IMR-90 (cell line): ENCODE measurements at regions not wholly inside any gene's neighbourhood (a gene's known extent, or its start where the extent isn't known, plus 50 kb on each side); places are given as distances from the start of the nearest gene placed in this dataset.

Source experiments
- ATAC-seq: fragments of 200-7000 bp; cut with Tn5 transposase; 2 replicates; pipeline ENCODE4 v1.9.1; 2020; ENCODE audit warnings: low read depth, mild to moderate bottlenecking, moderate library complexity
- BruUV-seq: library from RNA; stranded (reverse); fragments of 400-500 nt; replicated peaks from 2 replicates; lab custom pipeline; 2021; lab: Mats Ljungman, UMichigan
- CTCF ChIA-PET: fragments of 300-600 bp; formaldehyde crosslinking; extraction: SDS; loops from one replicate; lab custom pipeline; 2021; ENCODE audit warnings: antibody characterized with exemption; lab: Yijun Ruan, JAX
- POLR2A ChIA-PET: fragments of 300-600 bp; sonication (Branson Sonifier 250); formaldehyde crosslinking; loops from one replicate; lab custom pipeline; 2022; ENCODE audit warnings: antibody characterized with exemption; ENCODE audit not compliant: unreplicated experiment; lab: Charles Lee
- DNase-seq: peaks from one replicate; pipeline ENCODE4 v3.0.0; 2013
- H2AFZ ChIP-seq: replicated peaks from 2 replicates; pipeline ENCODE3; 2013; ENCODE audit warnings: low read length, mild to moderate bottlenecking; ENCODE audit not compliant: poor library complexity
- H2AK5ac ChIP-seq: 2 replicates; pipeline ENCODE4 v1.6.1; 2013; ENCODE audit warnings: low read depth, low read length, inconsistent platforms
- H2AK9ac ChIP-seq: replicated peaks from 2 replicates; pipeline ENCODE3; 2013; ENCODE audit warnings: mild to moderate bottlenecking, low read depth, low read length, moderate library complexity; ENCODE audit not compliant: poor library complexity
- H2BK120ac ChIP-seq: 2 replicates; pipeline ENCODE4 v1.6.1; 2013; ENCODE audit warnings: low read depth, low read length, inconsistent platforms
- H2BK15ac ChIP-seq: 3 replicates; pipeline ENCODE4 v1.6.1; 2013; ENCODE audit warnings: low read depth, low read length, inconsistent platforms
- H2BK20ac ChIP-seq: 2 replicates; pipeline ENCODE4 v1.6.1; 2013; ENCODE audit warnings: low read depth, mild to moderate bottlenecking, inconsistent platforms, low read length, moderate library complexity
- H2BK5ac ChIP-seq: 2 replicates; pipeline ENCODE4 v1.6.1; 2013; ENCODE audit warnings: mild to moderate bottlenecking, low read depth, low read length, inconsistent platforms; ENCODE audit not compliant: poor library complexity, severe bottlenecking
- H3K14ac ChIP-seq: replicated peaks from 2 replicates; pipeline ENCODE4 v1.6.1; 2013; ENCODE audit warnings: low read depth, low read length, inconsistent platforms
- H3K18ac ChIP-seq: 2 replicates; pipeline ENCODE4 v1.6.1; 2013; ENCODE audit warnings: low read depth, low read length, control low read depth
- H3K23ac ChIP-seq: 2 replicates; pipeline ENCODE4 v1.6.1; 2013; ENCODE audit warnings: low read depth, low read length, inconsistent platforms
- H3K27ac ChIP-seq: 2 replicates; pipeline ENCODE4 v1.5.1; 2013; ENCODE audit warnings: mild to moderate bottlenecking, control low read depth, low read length; ENCODE audit not compliant: insufficient read depth
- H3K27me3 ChIP-seq: 2 replicates; pipeline ENCODE4 v1.6.1; 2013; ENCODE audit warnings: low read length; ENCODE audit not compliant: control insufficient read depth, insufficient read depth
- H3K36me3 ChIP-seq: 2 replicates; pipeline ENCODE4 v1.6.1; 2013; ENCODE audit warnings: low read length, mixed read lengths; ENCODE audit not compliant: control insufficient read depth, insufficient read depth
- H3K4ac ChIP-seq: 2 replicates; pipeline ENCODE4 v1.6.1; 2013; ENCODE audit warnings: low read depth, low read length, inconsistent platforms
- H3K4me1 ChIP-seq: 2 replicates; pipeline ENCODE4 v1.6.1; 2013; ENCODE audit warnings: low read length, mixed read lengths; ENCODE audit not compliant: control insufficient read depth, insufficient read depth
- H3K4me2 ChIP-seq: 2 replicates; pipeline ENCODE4 v1.6.1; 2013; ENCODE audit warnings: low read depth, mild to moderate bottlenecking, control low read depth, low read length, moderate library complexity
- H3K4me3 ChIP-seq: 2 replicates; pipeline ENCODE4 v1.5.1; 2013; ENCODE audit warnings: low read depth, mild to moderate bottlenecking, control low read depth, low read length, moderate library complexity; ENCODE audit not compliant: insufficient read depth
- H3K56ac ChIP-seq: 2 replicates; pipeline ENCODE4 v1.6.1; 2013; ENCODE audit warnings: low read length, inconsistent platforms; ENCODE audit not compliant: insufficient read depth; ENCODE audit errors: extremely low read depth
- H3K79me1 ChIP-seq, 2 experiments: 2 replicates each; pipeline ENCODE4 v1.6.1; 2013; ENCODE audit warnings: low read length in 2 of 2, inconsistent platforms in 1 of 2, low read depth in 1 of 2
- H3K9ac ChIP-seq: 2 replicates; pipeline ENCODE4 v1.6.1; 2013; ENCODE audit warnings: low read depth, low read length, control low read depth
- H3K9me1 ChIP-seq: 2 replicates; pipeline ENCODE4 v1.6.1; 2013; ENCODE audit warnings: low read length, inconsistent platforms; ENCODE audit not compliant: insufficient read depth
- H3K9me3 ChIP-seq: 2 replicates; pipeline ENCODE4 v1.6.1; 2013; ENCODE audit warnings: low read length; ENCODE audit not compliant: control insufficient read depth, insufficient read depth
- H4K20me1 ChIP-seq: 2 replicates; pipeline ENCODE4 v1.6.1; 2013; ENCODE audit warnings: low read length, inconsistent platforms; ENCODE audit not compliant: insufficient read depth
- H4K5ac ChIP-seq: 2 replicates; pipeline ENCODE4 v1.6.1; 2013; ENCODE audit warnings: mild to moderate bottlenecking, low read depth, low read length, control low read depth
- H4K8ac ChIP-seq, 2 experiments: 2 replicates each; pipeline ENCODE4 v1.6.1; 2013; ENCODE audit warnings: low read depth in 2 of 2, low read length in 2 of 2, control low read depth in 1 of 2, inconsistent platforms in 1 of 2
- H4K91ac ChIP-seq: 2 replicates; pipeline ENCODE4 v1.6.1; 2013; ENCODE audit warnings: low read depth, low read length, inconsistent platforms; ENCODE audit not compliant: insufficient read depth
- CEBPB ChIP-seq: IDR thresholded peaks from 2 replicates; pipeline ENCODE4 v1.6.1; 2012; ENCODE audit warnings: low read depth, low read length, improper control_type of control experiment
- CHD1 ChIP-seq: IDR thresholded peaks from 2 replicates; pipeline ENCODE4 v1.6.1; 2012; ENCODE audit warnings: low read depth, low read length, improper control_type of control experiment
- MAFK ChIP-seq: IDR thresholded peaks from 2 replicates; pipeline ENCODE4 v1.6.1; 2012; ENCODE audit warnings: low read depth, low read length, improper control_type of control experiment
- MAZ ChIP-seq: IDR thresholded peaks from 2 replicates; pipeline ENCODE4 v1.6.1; 2012; ENCODE audit warnings: low read depth, mild to moderate bottlenecking, low read length, improper control_type of control experiment, moderate library complexity, borderline replicate concordance
- MXI1 ChIP-seq: IDR thresholded peaks from 2 replicates; pipeline ENCODE4 v1.6.1; 2012; ENCODE audit warnings: low read depth, mild to moderate bottlenecking, low read length, moderate library complexity, borderline replicate concordance
- RCOR1 ChIP-seq: IDR thresholded peaks from 2 replicates; pipeline ENCODE4 v1.6.1; 2012; ENCODE audit warnings: mild to moderate bottlenecking, low read length, improper control_type of control experiment; ENCODE audit not compliant: insufficient replicate concordance
- WGBS, 2 experiments: methylation state at CpG; one replicate each; pipeline versions ENCODE4 v1.1.5 to v1.1.7; 2013; ENCODE audit warnings: missing lambda C conversion rate in 2 of 2; ENCODE audit not compliant: insufficient read length in 1 of 2; ENCODE audit errors: extremely low coverage in 2 of 2; 5-methylcytosine and 5-hydroxymethylcytosine counted together
- dilution Hi-C: fragments of 300-500 bp; cut with HindIII; formaldehyde crosslinking; loops from one replicate; pipeline ENCODE4 v1.14.3; 2018; ENCODE audit warnings: low sequenced_read_pairs; ENCODE audit not compliant: unreplicated experiment
- in situ Hi-C: fragments of 300-500 bp; cut with MboI; formaldehyde crosslinking; loops from 3 replicates; pipeline ENCODE4 v1.14.3; 2019; ENCODE audit warnings: low sequenced_read_pairs, inconsistent platforms, mixed read lengths
- intact Hi-C: fragments of 100-400 bp; cut with micrococcal nuclease; formaldehyde crosslinking; loops from 2 replicates; pipeline ENCODE4 v1.10.0; 2022
- TF ChIP-seq, protein P1 (sequence below): fragments of 150-350 bp; IDR thresholded peaks from 2 replicates; pipeline ENCODE4 v1.6.1; 2016; ENCODE audit warnings: low read depth, mild to moderate bottlenecking, low read length, moderate library complexity, borderline replicate concordance
- TF ChIP-seq, protein P2 (sequence below): fragments of 150-350 bp; IDR thresholded peaks from 2 replicates; pipeline ENCODE4 v1.6.1; 2017; ENCODE audit warnings: mild to moderate bottlenecking, antibody characterized with exemption, low read length, low read depth
- TF ChIP-seq, protein P3 (sequence below): conservative IDR thresholded peaks from 2 replicates; pipeline ENCODE4 v1.5.1; 2012; ENCODE audit warnings: mild to moderate bottlenecking, low read depth, low read length, improper control_type of control experiment

DNA sequence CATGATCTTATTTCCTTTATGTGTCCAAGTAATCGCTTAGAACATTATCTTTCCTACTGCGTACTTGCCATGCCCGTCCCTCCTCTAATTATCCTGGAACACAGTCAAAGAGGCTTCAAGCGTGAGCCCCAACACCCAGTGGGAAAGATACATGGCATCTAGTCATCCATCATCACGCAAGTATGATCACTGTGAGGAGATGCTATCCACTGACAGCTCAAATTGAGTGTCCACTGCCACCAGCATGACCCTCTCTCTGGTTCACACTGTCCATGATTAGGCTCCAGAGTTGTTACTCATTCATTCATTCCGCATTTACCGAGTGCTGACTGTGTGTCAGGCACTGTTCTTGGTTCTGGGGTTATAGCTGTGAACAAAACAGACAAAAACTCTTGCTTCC lies 124.6 kb downstream of the COPS8 start:
- peak overlapping the region; percentile 82 for H4K91ac ChIP-seq
- peak overlapping the region; percentile 95 for H3K4ac ChIP-seq
- no peaks in the 10 kb centered on the region for H3K36me3 ChIP-seq
- H3K9ac ChIP-seq: no peak overlapping the region
- H3K9me1 ChIP-seq: peaks cover 52% of the 10 kb centered on the region
- no peak overlapping the region for H3K4me2 ChIP-seq
- peak overlapping the region; percentile 58 for H2AK9ac ChIP-seq
- H3K4me1 ChIP-seq: peaks cover 32% of the 10 kb centered on the region
- no peaks in the 10 kb centered on the region for H3K27me3 ChIP-seq
- H4K20me1 ChIP-seq: no peaks in the 10 kb centered on the region
- H3K18ac ChIP-seq: peak overlapping the region; percentile 78
- H3K27ac ChIP-seq: peak overlapping the region; percentile 50; the same call in 1 of the 2 replicates
- no peak overlapping the region for H2AFZ ChIP-seq
- H2BK15ac ChIP-seq: peak overlapping the region; percentile 99; the same call in 2 of the 3 replicates
- no peak for TF ChIP-seq RCOR1
- TF ChIP-seq, protein P1, sequence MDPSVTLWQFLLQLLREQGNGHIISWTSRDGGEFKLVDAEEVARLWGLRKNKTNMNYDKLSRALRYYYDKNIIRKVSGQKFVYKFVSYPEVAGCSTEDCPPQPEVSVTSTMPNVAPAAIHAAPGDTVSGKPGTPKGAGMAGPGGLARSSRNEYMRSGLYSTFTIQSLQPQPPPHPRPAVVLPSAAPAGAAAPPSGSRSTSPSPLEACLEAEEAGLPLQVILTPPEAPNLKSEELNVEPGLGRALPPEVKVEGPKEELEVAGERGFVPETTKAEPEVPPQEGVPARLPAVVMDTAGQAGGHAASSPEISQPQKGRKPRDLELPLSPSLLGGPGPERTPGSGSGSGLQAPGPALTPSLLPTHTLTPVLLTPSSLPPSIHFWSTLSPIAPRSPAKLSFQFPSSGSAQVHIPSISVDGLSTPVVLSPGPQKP: no peak
- TF ChIP-seq MAZ: no peak
- TF ChIP-seq, protein P2, sequence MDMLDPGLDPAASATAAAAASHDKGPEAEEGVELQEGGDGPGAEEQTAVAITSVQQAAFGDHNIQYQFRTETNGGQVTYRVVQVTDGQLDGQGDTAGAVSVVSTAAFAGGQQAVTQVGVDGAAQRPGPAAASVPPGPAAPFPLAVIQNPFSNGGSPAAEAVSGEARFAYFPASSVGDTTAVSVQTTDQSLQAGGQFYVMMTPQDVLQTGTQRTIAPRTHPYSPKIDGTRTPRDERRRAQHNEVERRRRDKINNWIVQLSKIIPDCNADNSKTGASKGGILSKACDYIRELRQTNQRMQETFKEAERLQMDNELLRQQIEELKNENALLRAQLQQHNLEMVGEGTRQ: no peak
- TF ChIP-seq, protein P3, sequence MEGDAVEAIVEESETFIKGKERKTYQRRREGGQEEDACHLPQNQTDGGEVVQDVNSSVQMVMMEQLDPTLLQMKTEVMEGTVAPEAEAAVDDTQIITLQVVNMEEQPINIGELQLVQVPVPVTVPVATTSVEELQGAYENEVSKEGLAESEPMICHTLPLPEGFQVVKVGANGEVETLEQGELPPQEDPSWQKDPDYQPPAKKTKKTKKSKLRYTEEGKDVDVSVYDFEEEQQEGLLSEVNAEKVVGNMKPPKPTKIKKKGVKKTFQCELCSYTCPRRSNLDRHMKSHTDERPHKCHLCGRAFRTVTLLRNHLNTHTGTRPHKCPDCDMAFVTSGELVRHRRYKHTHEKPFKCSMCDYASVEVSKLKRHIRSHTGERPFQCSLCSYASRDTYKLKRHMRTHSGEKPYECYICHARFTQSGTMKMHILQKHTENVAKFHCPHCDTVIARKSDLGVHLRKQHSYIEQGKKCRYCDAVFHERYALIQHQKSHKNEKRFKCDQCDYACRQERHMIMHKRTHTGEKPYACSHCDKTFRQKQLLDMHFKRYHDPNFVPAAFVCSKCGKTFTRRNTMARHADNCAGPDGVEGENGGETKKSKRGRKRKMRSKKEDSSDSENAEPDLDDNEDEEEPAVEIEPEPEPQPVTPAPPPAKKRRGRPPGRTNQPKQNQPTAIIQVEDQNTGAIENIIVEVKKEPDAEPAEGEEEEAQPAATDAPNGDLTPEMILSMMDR: no peak
- TF ChIP-seq MXI1: no peak
- TF ChIP-seq MAFK: no peak
- no peak for TF ChIP-seq CEBPB
- TF ChIP-seq CHD1: no peak
- H2BK20ac ChIP-seq: peak overlapping the region; percentile 90
- peak overlapping the region; percentile 81 for H3K14ac ChIP-seq
- peak overlapping the region; percentile 23 to 61; a peak in 2 of 4 replicates for H4K8ac ChIP-seq
- peaks cover 0 to 45% of the 10 kb centered on the region in 2 experiments; a peak in 3 of 4 replicates for H3K79me1 ChIP-seq
- H3K56ac ChIP-seq: no peak overlapping the region
- dilution Hi-C loops (no loop called here), intact Hi-C loops (no loop called here), in situ Hi-C loops (no loop called here)
- H2BK5ac ChIP-seq: peak overlapping the region; percentile 98
- ChIA-PET CTCF (no interaction called here), POLR2A (no interaction called here)
- peak overlapping the region; percentile 100 for H2AK5ac ChIP-seq
- 90% methylated on average over 2 of the region's 7 CpGs; no CpG with 5 or more reads in 1 of the 2 experiments for WGBS, 2 experiments
- DNase-seq (no peak), ATAC-seq (no peak)
- no peaks in the 10 kb centered on the region for H3K9me3 ChIP-seq
- BruUV-seq: no TSS peak
- H3K4me3 ChIP-seq: no peak overlapping the region
- H4K5ac ChIP-seq: peak overlapping the region; percentile 66
- H2BK120ac ChIP-seq: peak overlapping the region; percentile 97
- H3K23ac ChIP-seq: peak overlapping the region; percentile 41; the same call in 1 of the 2 replicates
